Gastroesophageal sphincter (tissue), 4 donors: ENCODE measurements at regions not wholly inside any gene's neighbourhood (a gene's known extent, or its start where the extent isn't known, plus 50 kb on each side); places are given as distances from the start of the nearest gene placed in this dataset.

Experiments
- ATAC-seq: fragments of 150-250 bp; one replicate; pipeline ENCODE4 v1.9.1; 2016; ENCODE audit warnings: mild to moderate bottlenecking, moderate library complexity
- H3K27ac ChIP-seq, 4 donors: fragments of 200-600 bp; sonication (generic) in 3 of 4; 1 replicate in 3 of 4; 2 replicates in 1 of 4; pipeline ENCODE4 v1.5.1; 2016 to 2019
- H3K27me3 ChIP-seq: fragments of 200-600 bp; sonication (generic); one replicate; pipeline ENCODE4 v1.5.1; 2019
- H3K36me3 ChIP-seq, 2 donors: fragments of 200-600 bp; sonication (generic); one replicate each; pipeline ENCODE4 v1.5.1; 2019; ENCODE audit warnings: control low read depth in 1 of 2
- H3K4me1 ChIP-seq, 3 donors: fragments of 200-600 bp; sonication (generic); 1 replicate in 2 of 3; 2 replicates in 1 of 3; pipeline ENCODE4 v1.5.1; 2016 to 2019; ENCODE audit warnings: control low read depth in 2 of 3
- H3K4me3 ChIP-seq, 2 donors: fragments of 200-600 bp; sonication (generic); one replicate each; pipeline ENCODE4 v1.5.1; 2019; ENCODE audit warnings: mild to moderate bottlenecking in 1 of 2, moderate library complexity in 1 of 2
- H3K9me3 ChIP-seq, 3 donors: fragments of 200-600 bp; sonication (generic); one replicate each; pipeline ENCODE4 v1.5.1; 2017 to 2019; ENCODE audit warnings: control low read depth in 2 of 3
- EP300 ChIP-seq: sonication (generic); formaldehyde crosslinking; IDR thresholded peaks from one replicate; pipeline ENCODE4 v1.6.1; 2017; ENCODE audit warnings: antibody characterized with exemption, mild to moderate bottlenecking
- POLR2A ChIP-seq, 2 donors: fragments of 450-650 bp; IDR thresholded peaks; one replicate each; pipeline ENCODE4 v1.6.1; 2017; ENCODE audit warnings: antibody characterized with exemption in 2 of 2, mild to moderate bottlenecking in 2 of 2, moderate library complexity in 1 of 2
- POLR2AphosphoS5 ChIP-seq: sonication (generic); formaldehyde crosslinking; IDR thresholded peaks from one replicate; pipeline ENCODE4 v1.6.1; 2017; ENCODE audit warnings: antibody characterized with exemption
- WGBS, 2 donors: methylation state at CpG; one replicate each; pipeline ENCODE4 v1.1.5; 2018; ENCODE audit warnings: low coverage in 1 of 2; 5-methylcytosine and 5-hydroxymethylcytosine counted together
- TF ChIP-seq, protein P1 (sequence below), 4 experiments: fragments of 200-600 bp in 2 of 4; fragments of 450-650 bp in 2 of 4; sonication (generic) in 1 of 4; IDR thresholded peaks; one replicate each; pipeline ENCODE4 v1.5.1; 2017 to 2019; ENCODE audit warnings: antibody characterized with exemption in 4 of 4, mild to moderate bottlenecking in 2 of 4, moderate library complexity in 2 of 4

DNA sequence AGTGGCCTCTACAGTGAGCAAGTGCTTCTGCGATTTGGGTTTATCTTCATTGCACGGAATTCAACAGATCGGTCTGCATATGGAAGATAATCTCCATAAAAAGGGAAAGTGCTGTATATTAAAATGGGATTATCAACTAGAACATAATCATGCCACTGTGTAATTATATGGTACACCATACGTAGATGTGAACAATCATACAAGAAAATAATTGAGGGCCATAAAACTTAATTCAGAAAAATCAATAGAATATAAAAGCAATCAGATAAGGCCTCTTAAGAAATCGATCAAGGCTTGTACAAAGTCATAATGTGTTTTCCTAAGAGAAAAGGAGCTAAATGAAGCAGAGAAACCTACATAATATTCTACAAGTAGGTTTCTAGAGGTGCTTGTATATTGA, 157.5 kb upstream of the MGMT start:
- Histone ChIP-seq H3K27me3 (peaks cover 16% of the 10 kb centered on the region), H3K4me1 (no peaks in the 10 kb centered on the region), H3K9me3 (no peaks in the 10 kb centered on the region), H3K36me3 (no peaks in the 10 kb centered on the region), H3K27ac (no peak overlapping the region), H3K4me3 (no peak overlapping the region)
- ATAC-seq = no peak
- TF ChIP-seq EP300 (no peak), POLR2A (IDR thresholded peaks at IDR 0.05) (no peak), POLR2AphosphoS5 (no peak)
- TF ChIP-seq, protein P1, sequence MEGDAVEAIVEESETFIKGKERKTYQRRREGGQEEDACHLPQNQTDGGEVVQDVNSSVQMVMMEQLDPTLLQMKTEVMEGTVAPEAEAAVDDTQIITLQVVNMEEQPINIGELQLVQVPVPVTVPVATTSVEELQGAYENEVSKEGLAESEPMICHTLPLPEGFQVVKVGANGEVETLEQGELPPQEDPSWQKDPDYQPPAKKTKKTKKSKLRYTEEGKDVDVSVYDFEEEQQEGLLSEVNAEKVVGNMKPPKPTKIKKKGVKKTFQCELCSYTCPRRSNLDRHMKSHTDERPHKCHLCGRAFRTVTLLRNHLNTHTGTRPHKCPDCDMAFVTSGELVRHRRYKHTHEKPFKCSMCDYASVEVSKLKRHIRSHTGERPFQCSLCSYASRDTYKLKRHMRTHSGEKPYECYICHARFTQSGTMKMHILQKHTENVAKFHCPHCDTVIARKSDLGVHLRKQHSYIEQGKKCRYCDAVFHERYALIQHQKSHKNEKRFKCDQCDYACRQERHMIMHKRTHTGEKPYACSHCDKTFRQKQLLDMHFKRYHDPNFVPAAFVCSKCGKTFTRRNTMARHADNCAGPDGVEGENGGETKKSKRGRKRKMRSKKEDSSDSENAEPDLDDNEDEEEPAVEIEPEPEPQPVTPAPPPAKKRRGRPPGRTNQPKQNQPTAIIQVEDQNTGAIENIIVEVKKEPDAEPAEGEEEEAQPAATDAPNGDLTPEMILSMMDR (IDR thresholded peaks at IDR 0.05) = no peak
- WGBS, 2 donors = 81 to 93% methylated on average over 5 of the region's 5 CpGs

DNA sequence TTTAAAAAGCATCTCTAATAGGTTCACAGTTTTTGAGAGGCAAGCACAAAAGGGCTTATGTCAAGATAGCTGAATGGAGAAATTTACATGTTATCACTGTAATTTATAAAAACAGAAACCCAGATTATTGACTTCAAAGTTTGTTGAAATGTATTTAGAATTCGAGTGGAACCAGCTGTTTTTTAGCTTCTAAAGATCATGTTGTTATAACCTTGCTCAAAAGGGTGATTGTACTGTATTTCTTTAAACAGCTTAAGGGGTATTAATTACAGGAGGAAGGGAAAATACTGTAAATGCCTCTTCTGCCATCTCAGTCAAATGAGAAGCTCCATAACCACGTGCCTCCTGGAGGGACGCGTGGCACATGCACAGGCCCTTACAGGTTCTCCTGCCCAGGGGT, 156.2 kb upstream of the MGMT start:
- H3K9me3 ChIP-seq = peaks cover 0 to 11% (median 0%) of the 10 kb centered on the region in 3 donors
- TF ChIP-seq EP300 (no peak), POLR2AphosphoS5 (no peak), POLR2A (IDR thresholded peaks at IDR 0.05) (no peak)
- TF ChIP-seq, protein P1 (IDR thresholded peaks at IDR 0.05) = no peak
- no peak for ATAC-seq
- WGBS, 2 donors = 35 to 49% methylated on average over 3 to 4 of the region's 4 CpGs
- H3K27ac ChIP-seq = no peak overlapping the region
- no peaks in the 10 kb centered on the region for H3K4me1 ChIP-seq
- H3K36me3 ChIP-seq = no peaks in the 10 kb centered on the region
- no peak overlapping the region for H3K4me3 ChIP-seq
- H3K27me3 ChIP-seq = peaks cover 17% of the 10 kb centered on the region

DNA sequence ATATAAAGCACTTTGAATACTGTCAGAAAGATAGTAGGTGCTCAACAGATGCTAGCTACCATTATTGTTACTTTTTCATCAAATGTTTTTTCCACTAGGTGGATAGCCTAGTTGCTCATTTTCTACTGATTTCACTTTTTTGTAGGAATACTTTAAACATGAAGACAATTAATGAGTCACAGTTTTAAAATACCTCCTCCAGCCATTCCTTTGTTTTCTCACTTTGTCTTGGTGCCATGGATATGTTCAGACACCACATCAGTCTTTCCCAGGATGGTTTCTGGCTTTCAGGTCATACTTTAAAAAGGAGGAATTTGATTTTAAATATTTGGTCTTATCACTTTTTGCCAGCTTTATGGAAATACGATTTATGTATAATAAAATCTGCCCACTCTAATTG, 147.1 kb upstream of the MGMT start:
- ATAC-seq = no peak
- no peaks in the 10 kb centered on the region for H3K4me1 ChIP-seq
- peaks cover 0 to 51% (median 0%) of the 10 kb centered on the region in 3 donors for H3K9me3 ChIP-seq
- peaks cover 13% of the 10 kb centered on the region for H3K27me3 ChIP-seq
- H3K36me3 ChIP-seq = no peaks in the 10 kb centered on the region
- no peak overlapping the region for H3K27ac ChIP-seq
- no peak overlapping the region for H3K4me3 ChIP-seq
- TF ChIP-seq, protein P1 (IDR thresholded peaks at IDR 0.05) = no peak
- TF ChIP-seq POLR2AphosphoS5 (no peak), EP300 (no peak), POLR2A (IDR thresholded peaks at IDR 0.05) (no peak)
- WGBS, 2 donors = 71 to 94% methylated on average over 1 of the region's 1 CpG

DNA sequence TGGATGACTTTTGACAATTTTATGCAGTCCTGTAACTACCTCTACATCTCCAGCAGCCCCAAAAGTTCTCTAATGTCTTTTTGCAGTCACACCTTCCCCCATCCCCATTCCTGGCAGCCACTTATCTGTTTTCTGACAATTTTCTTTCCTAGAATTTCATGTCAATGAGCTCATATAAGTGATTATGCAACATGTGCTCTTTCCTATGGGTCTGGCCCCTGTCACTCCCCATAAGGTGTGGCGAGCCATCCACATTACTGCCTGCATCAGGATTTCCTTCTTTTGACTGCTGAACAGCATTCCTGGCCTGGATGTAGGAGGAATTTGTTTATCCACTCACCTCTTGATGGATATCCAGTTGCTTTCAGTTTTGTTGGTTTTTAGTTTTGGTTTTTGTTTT, 146.7 kb upstream of the MGMT start:
- 73 to 80% methylated on average over 1 of the region's 1 CpG for WGBS, 2 donors
- TF ChIP-seq POLR2A (IDR thresholded peaks at IDR 0.05) (no peak), POLR2AphosphoS5 (no peak), EP300 (no peak)
- TF ChIP-seq, protein P1 (IDR thresholded peaks at IDR 0.05) = no peak
- H3K9me3 ChIP-seq = peaks cover 0 to 49% (median 0%) of the 10 kb centered on the region in 3 donors
- no peak for ATAC-seq
- no peaks in the 10 kb centered on the region for H3K36me3 ChIP-seq
- no peak overlapping the region for H3K27ac ChIP-seq
- no peaks in the 10 kb centered on the region for H3K4me1 ChIP-seq
- H3K27me3 ChIP-seq = peaks cover 13% of the 10 kb centered on the region
- no peak overlapping the region for H3K4me3 ChIP-seq

DNA sequence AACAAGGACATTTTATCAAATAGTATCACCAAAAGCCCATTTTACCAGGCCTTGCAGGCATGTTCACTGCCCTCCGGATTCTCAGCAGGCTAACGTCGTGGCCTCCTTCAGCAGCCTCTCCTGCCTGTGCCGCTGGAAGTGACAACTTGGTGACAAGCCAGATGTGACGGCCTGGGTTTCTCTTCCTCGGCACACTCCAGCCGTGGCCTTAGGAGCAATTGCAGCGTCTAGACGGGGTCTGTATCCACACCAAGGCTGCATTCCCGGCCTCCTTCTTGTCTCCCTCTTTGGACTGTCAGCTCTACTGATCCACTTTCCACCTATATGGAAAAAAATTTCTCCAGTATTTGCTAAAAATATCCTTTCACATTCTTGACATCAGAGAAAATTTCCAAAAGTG, 145.3 kb upstream of the MGMT start:
- Histone ChIP-seq H3K4me1 (no peaks in the 10 kb centered on the region), H3K27me3 (peaks cover 25% of the 10 kb centered on the region), H3K36me3 (no peaks in the 10 kb centered on the region), H3K9me3 (peaks cover 0 to 36% (median 0%) of the 10 kb centered on the region in 3 donors), H3K27ac (no peak overlapping the region), H3K4me3 (no peak overlapping the region)
- WGBS, 2 donors = 81 to 94% methylated on average over 5 of the region's 10 CpGs
- ATAC-seq = no peak
- TF ChIP-seq, protein P1 (IDR thresholded peaks at IDR 0.05) = no peak
- TF ChIP-seq POLR2A (IDR thresholded peaks at IDR 0.05) (no peak), EP300 (no peak)
